SK-N-SH (cell line): ENCODE measurements at regions not wholly inside any gene's neighbourhood (a gene's known extent, or its start where the extent isn't known, plus 50 kb on each side); places are given as distances from the start of the nearest gene placed in this dataset.

Experiments used
- CTCF ChIA-PET: fragments of 300-600, 350-600 bp; formaldehyde crosslinking; extraction: SDS; loops from one replicate; lab custom pipeline; 2021; lab: Yijun Ruan, JAX
- POLR2A ChIA-PET: fragments of 350-600 bp; sonication (Branson Sonifier 250); formaldehyde crosslinking; extraction: SDS; loops from one replicate; lab custom pipeline; 2020; ENCODE audit warnings: antibody characterized with exemption, inconsistent platforms; lab: Yijun Ruan, JAX
- DNase-seq: peaks from one replicate; pipeline ENCODE4 v3.0.0; 2012
- H2AFZ ChIP-seq: fragments of 200-600 bp; sonication (generic); 2 replicates; pipeline ENCODE4 v1.8.1; 2016; ENCODE audit warnings: antibody characterized with exemption, mild to moderate bottlenecking, low read depth
- H3F3A ChIP-seq: fragments of 200-600 bp; sonication (generic); replicated peaks from 2 replicates; pipeline ENCODE3; 2016; ENCODE audit warnings: antibody characterized with exemption, mild to moderate bottlenecking; ENCODE audit not compliant: insufficient read depth
- H3K27ac ChIP-seq, 2 experiments: fragments of 200-500 bp in 1 of 2; fragments of 200-600 bp in 1 of 2; sonication (Bioruptor generic) in 1 of 2; sonication (generic), shearing (Covaris generic) in 1 of 2; 2 replicates each; pipeline versions ENCODE4 v1.5.1 to v1.6.1; 2014 to 2016; ENCODE audit warnings: low read depth in 2 of 2, inconsistent platforms in 1 of 2, low read length in 1 of 2, mild to moderate bottlenecking in 1 of 2, mixed read lengths in 1 of 2
- H3K27me3 ChIP-seq: fragments of 200-600 bp; sonication (generic), shearing (Covaris generic); 2 replicates; pipeline ENCODE4 v1.6.1; 2016; ENCODE audit warnings: mixed run types; ENCODE audit not compliant: insufficient read depth
- H3K36me3 ChIP-seq, 2 experiments: fragments of 200-500 bp in 1 of 2; fragments of 200-600 bp in 1 of 2; sonication (Bioruptor generic) in 1 of 2; sonication (generic) in 1 of 2; replicated peaks in 1 of 2; 2 replicates each; pipeline versions ENCODE3 to v1.5.1; 2014 to 2016; ENCODE audit warnings: low read length in 1 of 2, mild to moderate bottlenecking in 1 of 2; ENCODE audit not compliant: insufficient read depth in 2 of 2, control insufficient read depth in 1 of 2
- H3K4me1 ChIP-seq, 2 experiments: fragments of 200-500 bp in 1 of 2; fragments of 200-600 bp in 1 of 2; sonication (Bioruptor generic) in 1 of 2; sonication (generic), shearing (Covaris generic) in 1 of 2; 2 replicates each; pipeline versions ENCODE4 v1.5.1 to v1.6.1; 2014 to 2016; ENCODE audit warnings: low read depth in 1 of 2, low read length in 1 of 2, mixed run types in 1 of 2; ENCODE audit not compliant: insufficient read depth in 2 of 2, control insufficient read depth in 1 of 2
- H3K4me2 ChIP-seq: fragments of 200-600 bp; sonication (generic), shearing (Covaris generic); 2 replicates; pipeline ENCODE4 v1.6.1; 2017; ENCODE audit warnings: mixed run types
- H3K4me3 ChIP-seq, 2 experiments: fragments of 200-500 bp in 1 of 2; fragments of 200-600 bp in 1 of 2; sonication (Bioruptor generic) in 1 of 2; sonication (generic), shearing (Covaris generic) in 1 of 2; 2 replicates each; pipeline versions ENCODE4 v1.5.1 to v1.8.1; 2014 to 2016; ENCODE audit warnings: low read depth in 2 of 2, inconsistent platforms in 1 of 2, low read length in 1 of 2, mild to moderate bottlenecking in 1 of 2, mixed read lengths in 1 of 2, moderate library complexity in 1 of 2
- H3K79me2 ChIP-seq: fragments of 200-600 bp; sonication (generic); 2 replicates; pipeline ENCODE4 v1.8.1; 2017; ENCODE audit warnings: mild to moderate bottlenecking; ENCODE audit not compliant: insufficient read depth
- H3K9ac ChIP-seq: fragments of 200-600 bp; sonication (generic); 2 replicates; pipeline ENCODE4 v1.6.1; 2017; ENCODE audit warnings: mixed run types
- H3K9me2 ChIP-seq: fragments of 200-600 bp; sonication (generic); 2 replicates; pipeline ENCODE4 v1.6.1; 2017; ENCODE audit warnings: mixed run types
- H3K9me3 ChIP-seq: fragments of 200-600 bp; sonication (generic); 2 replicates; pipeline ENCODE4 v1.6.1; 2017; ENCODE audit warnings: mixed run types, mild to moderate bottlenecking, moderate library complexity
- H4K20me1 ChIP-seq: fragments of 200-600 bp; sonication (generic); 2 replicates; pipeline ENCODE4 v1.6.1; 2017; ENCODE audit warnings: mild to moderate bottlenecking, mixed run types; ENCODE audit not compliant: insufficient read depth
- EP300 ChIP-seq, 2 experiments: IDR thresholded peaks; 2 replicates each; pipeline versions ENCODE4 v1.4.0 to v1.6.1; 2012; ENCODE audit warnings: borderline replicate concordance in 1 of 2, low read depth in 1 of 2, low read length in 1 of 2
- FOXM1 ChIP-seq: IDR thresholded peaks from 2 replicates; pipeline ENCODE4 v1.4.0; 2012; ENCODE audit warnings: low read depth, mild to moderate bottlenecking
- GATA2 ChIP-seq: sonication (generic); formaldehyde crosslinking; IDR thresholded peaks from 2 replicates; pipeline ENCODE4 v1.5.0; 2020; ENCODE audit warnings: mild to moderate bottlenecking, missing genetic modification reagents
- IRF3 ChIP-seq: fragments of 150-350 bp; IDR thresholded peaks from 2 replicates; pipeline ENCODE4 v1.6.1; 2016; ENCODE audit warnings: mild to moderate bottlenecking, low read depth, low read length
- MEF2A ChIP-seq: IDR thresholded peaks from 2 replicates; pipeline ENCODE4 v1.4.0; 2012; ENCODE audit warnings: low read depth, borderline replicate concordance
- MXI1 ChIP-seq: IDR thresholded peaks from 2 replicates; pipeline ENCODE4 v1.6.1; 2012; ENCODE audit warnings: mild to moderate bottlenecking, low read depth, low read length, improper control_type of control experiment
- PBX3 ChIP-seq: IDR thresholded peaks from 2 replicates; pipeline ENCODE4; 2012
- POLR2AphosphoS5 ChIP-seq: IDR thresholded peaks from 2 replicates; pipeline ENCODE4 v1.6.1; 2012; ENCODE audit warnings: low read depth, low read length
- RCOR1 ChIP-seq: fragments of 150-350 bp; IDR thresholded peaks from 2 replicates; pipeline ENCODE4 v1.6.1; 2017; ENCODE audit warnings: antibody characterized with exemption, low read length
- TAF1 ChIP-seq: IDR thresholded peaks from 2 replicates; pipeline ENCODE4 v1.6.1; 2012; ENCODE audit warnings: low read depth, mild to moderate bottlenecking, low read length, moderate library complexity, borderline replicate concordance
- TCF12 ChIP-seq: IDR thresholded peaks from 2 replicates; pipeline ENCODE4 v1.4.0; 2012
- USF1 ChIP-seq: IDR thresholded peaks from 2 replicates; pipeline ENCODE4 v1.4.0; 2012; ENCODE audit warnings: low read depth, borderline replicate concordance
- USF2 ChIP-seq: fragments of 150-350 bp; IDR thresholded peaks from 2 replicates; pipeline ENCODE4 v1.6.1; 2017; ENCODE audit warnings: antibody characterized with exemption, low read length, low read depth, borderline replicate concordance
- WGBS: methylation state at CpG from one replicate; pipeline ENCODE4 v1.1.6; 2017; ENCODE audit warnings: low lambda C conversion rate; 5-methylcytosine and 5-hydroxymethylcytosine counted together
- TF ChIP-seq, protein P1 (sequence below): IDR thresholded peaks from 2 replicates; pipeline ENCODE4 v1.4.0; 2012; ENCODE audit warnings: low read depth, borderline replicate concordance
- TF ChIP-seq, protein P2 (sequence below): fragments of 200-600 bp; sonication (generic); IDR thresholded peaks from 2 replicates; pipeline ENCODE4 v1.6.1; 2017; ENCODE audit warnings: antibody characterized with exemption, mild to moderate bottlenecking, moderate library complexity

DNA sequence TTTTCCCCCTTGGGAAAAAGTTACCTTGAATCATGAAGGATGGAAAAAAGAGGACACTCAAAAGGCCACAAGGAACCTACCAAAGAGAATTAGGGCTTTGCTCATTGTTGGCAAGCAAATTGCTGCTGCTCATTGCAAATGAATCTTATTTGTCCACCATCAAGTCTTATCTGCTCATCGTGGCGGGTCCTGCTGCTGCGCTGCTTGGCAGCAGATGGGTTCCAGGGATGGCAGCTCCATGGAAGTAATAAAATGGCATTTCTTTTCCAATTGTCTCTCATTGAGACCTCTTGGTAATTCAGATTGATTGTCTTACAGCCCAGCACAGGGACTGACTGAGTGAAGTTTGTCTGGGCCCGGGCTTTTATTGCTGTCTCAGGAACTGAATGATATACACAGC lies 118.7 kb downstream of the MRM1 start:
- DNase-seq = peak; percentile 76
- WGBS = 7% methylated on average over 3 of the region's 4 CpGs
- CTCF ChIA-PET = interaction anchor here (0.7 to 3.2 kb wide), 5 partner anchors 13 to 327 kb away, joined by 3 to 16 read pairs (median 4); no protein-coding TSS in a partner anchor
- Histone ChIP-seq H3F3A (no peaks in the 10 kb centered on the region), H4K20me1 (no peaks in the 10 kb centered on the region), H3K4me1 (peaks cover 0 to 28% of the 10 kb centered on the region in 2 experiments; a peak in 2 of 4 replicates), H3K36me3 (no peaks in the 10 kb centered on the region), H3K4me2 (no peak overlapping the region), H3K27ac (peak overlapping the region in 1 of 2 experiments; percentile 93; a peak in 2 of 4 replicates), H3K27me3 (peaks cover 13% of the 10 kb centered on the region; the same call in 1 of the 2 replicates), H3K79me2 (no peaks in the 10 kb centered on the region), H3K9ac (no peak overlapping the region), H3K4me3 (no peak overlapping the region), H3K9me2 (no peaks in the 10 kb centered on the region), H3K9me3 (no peaks in the 10 kb centered on the region), H2AFZ (no peak overlapping the region)
- POLR2A ChIA-PET = interaction anchor here (0.7 to 1.1 kb wide), 2 partner anchors 20 to 185 kb away, joined by 3 read pairs; no protein-coding TSS in a partner anchor
- TF ChIP-seq EP300 (IDR thresholded peaks at IDR 0.05; ENCODE audit: borderline replicate concordance in 1 of 2, low read depth in 1 of 2, low read length in 1 of 2) (peak in 1 of 2 experiments; percentile 83; a peak in 2 of 4 replicates), RCOR1 (peak; percentile 64; the same call in 1 of the 2 replicates), MEF2A (no peak), USF1 (no peak), GATA2 (CRISPR knock-in tag) (peak; percentile 95)

GRCh38 chr17:36721560-36722120 lies 120.3 kb downstream of the MRM1 start:
- Histone ChIP-seq H3K4me1 (peaks cover 0 to 38% of the 10 kb centered on the region in 2 experiments; a peak in 2 of 4 replicates), H3K9me3 (no peaks in the 10 kb centered on the region), H3F3A (no peaks in the 10 kb centered on the region), H3K79me2 (no peaks in the 10 kb centered on the region), H2AFZ (no peak overlapping the region), H3K4me2 (no peak overlapping the region), H4K20me1 (no peaks in the 10 kb centered on the region), H3K27me3 (peaks cover 17% of the 10 kb centered on the region; the same call in 1 of the 2 replicates), H3K9me2 (no peaks in the 10 kb centered on the region), H3K27ac (peak overlapping the region in 1 of 2 experiments; percentile 22; a peak in 1 of 4 replicates), H3K4me3 (no peak overlapping the region), H3K36me3 (no peaks in the 10 kb centered on the region), H3K9ac (no peak overlapping the region)
- TF ChIP-seq TAF1 (no peak), MXI1 (no peak), PBX3 (no peak), TCF12 (no peak), USF2 (no peak), MEF2A (no peak), RCOR1 (no peak), FOXM1 (no peak), POLR2AphosphoS5 (no peak), IRF3 (no peak)
- TF ChIP-seq, protein P1, sequence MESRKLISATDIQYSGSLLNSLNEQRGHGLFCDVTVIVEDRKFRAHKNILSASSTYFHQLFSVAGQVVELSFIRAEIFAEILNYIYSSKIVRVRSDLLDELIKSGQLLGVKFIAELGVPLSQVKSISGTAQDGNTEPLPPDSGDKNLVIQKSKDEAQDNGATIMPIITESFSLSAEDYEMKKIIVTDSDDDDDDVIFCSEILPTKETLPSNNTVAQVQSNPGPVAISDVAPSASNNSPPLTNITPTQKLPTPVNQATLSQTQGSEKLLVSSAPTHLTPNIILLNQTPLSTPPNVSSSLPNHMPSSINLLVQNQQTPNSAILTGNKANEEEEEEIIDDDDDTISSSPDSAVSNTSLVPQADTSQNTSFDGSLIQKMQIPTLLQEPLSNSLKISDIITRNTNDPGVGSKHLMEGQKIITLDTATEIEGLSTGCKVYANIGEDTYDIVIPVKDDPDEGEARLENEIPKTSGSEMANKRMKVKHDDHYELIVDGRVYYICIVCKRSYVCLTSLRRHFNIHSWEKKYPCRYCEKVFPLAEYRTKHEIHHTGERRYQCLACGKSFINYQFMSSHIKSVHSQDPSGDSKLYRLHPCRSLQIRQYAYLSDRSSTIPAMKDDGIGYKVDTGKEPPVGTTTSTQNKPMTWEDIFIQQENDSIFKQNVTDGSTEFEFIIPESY = no peak
- TF ChIP-seq, protein P2, sequence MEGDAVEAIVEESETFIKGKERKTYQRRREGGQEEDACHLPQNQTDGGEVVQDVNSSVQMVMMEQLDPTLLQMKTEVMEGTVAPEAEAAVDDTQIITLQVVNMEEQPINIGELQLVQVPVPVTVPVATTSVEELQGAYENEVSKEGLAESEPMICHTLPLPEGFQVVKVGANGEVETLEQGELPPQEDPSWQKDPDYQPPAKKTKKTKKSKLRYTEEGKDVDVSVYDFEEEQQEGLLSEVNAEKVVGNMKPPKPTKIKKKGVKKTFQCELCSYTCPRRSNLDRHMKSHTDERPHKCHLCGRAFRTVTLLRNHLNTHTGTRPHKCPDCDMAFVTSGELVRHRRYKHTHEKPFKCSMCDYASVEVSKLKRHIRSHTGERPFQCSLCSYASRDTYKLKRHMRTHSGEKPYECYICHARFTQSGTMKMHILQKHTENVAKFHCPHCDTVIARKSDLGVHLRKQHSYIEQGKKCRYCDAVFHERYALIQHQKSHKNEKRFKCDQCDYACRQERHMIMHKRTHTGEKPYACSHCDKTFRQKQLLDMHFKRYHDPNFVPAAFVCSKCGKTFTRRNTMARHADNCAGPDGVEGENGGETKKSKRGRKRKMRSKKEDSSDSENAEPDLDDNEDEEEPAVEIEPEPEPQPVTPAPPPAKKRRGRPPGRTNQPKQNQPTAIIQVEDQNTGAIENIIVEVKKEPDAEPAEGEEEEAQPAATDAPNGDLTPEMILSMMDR = no peak
- no peak for DNase-seq
- POLR2A ChIA-PET = no interaction called here
- WGBS = 74% methylated on average over 8 of the region's 8 CpGs
- CTCF ChIA-PET = interaction anchor here (3.2 kb wide), 1 partner anchor 15 kb away, joined by 16 read pairs; no protein-coding TSS in a partner anchor
